ENCODE measurements at regions not wholly inside any gene's neighbourhood (a gene's known extent, or its start where the extent isn't known, plus 50 kb on each side); places are given as distances from the start of the nearest gene placed in this dataset.

DNA sequence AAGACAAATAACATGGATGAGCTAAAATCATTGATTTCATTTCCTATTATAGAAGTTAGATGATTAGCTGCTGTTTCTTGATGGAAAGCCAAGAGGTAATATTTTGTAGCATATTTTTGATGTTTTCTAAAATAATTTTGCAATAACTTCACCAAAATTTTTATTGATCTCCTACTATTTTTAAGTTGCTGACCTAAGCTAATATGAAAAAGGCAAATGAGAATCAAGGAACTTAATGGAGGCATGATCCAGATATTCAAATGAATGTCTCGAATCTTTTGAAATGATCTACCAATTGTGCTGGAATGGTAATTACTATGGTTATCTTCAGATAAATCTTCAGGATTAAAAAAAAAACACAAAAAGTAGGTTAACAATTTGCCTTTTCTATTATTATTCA is 1591.4 kb upstream of the PCDH7 start:
- H3K4me3 ChIP-seq (ENCODE audit: low read length): no peak overlapping the region
- H3K27me3 ChIP-seq (ENCODE audit: control insufficient read depth, insufficient read depth): no peaks in the 10 kb centered on the region
- 93% methylated on average over 1 of the region's 1 CpG for WGBS
- no peak for DNase-seq
- H3K27ac ChIP-seq (ENCODE audit: low read length): no peak overlapping the region
- H3K4me1 ChIP-seq (ENCODE audit: control insufficient read depth, insufficient read depth, low read length): no peaks in the 10 kb centered on the region
- intact Hi-C loops (cut with DNase I): no loop called here
- no peak for ATAC-seq
- no peaks in the 10 kb centered on the region for H3K9me3 ChIP-seq (ENCODE audit: control insufficient read depth, low read length)

GRCh38 chr4:29131304-29131703 is 1588.9 kb upstream of the PCDH7 start:
- no peaks in the 10 kb centered on the region for H3K27me3 ChIP-seq (ENCODE audit: control insufficient read depth, insufficient read depth)
- WGBS: 86% methylated on average over 2 of the region's 2 CpGs
- no peak overlapping the region for H3K4me3 ChIP-seq (ENCODE audit: low read length)
- intact Hi-C loops (cut with DNase I): no loop called here
- no peaks in the 10 kb centered on the region for H3K9me3 ChIP-seq (ENCODE audit: control insufficient read depth, low read length)
- no peak overlapping the region for H3K27ac ChIP-seq (ENCODE audit: low read length)
- H3K4me1 ChIP-seq (ENCODE audit: control insufficient read depth, insufficient read depth, low read length): no peaks in the 10 kb centered on the region
- ATAC-seq (no peak), DNase-seq (no peak)

DNA sequence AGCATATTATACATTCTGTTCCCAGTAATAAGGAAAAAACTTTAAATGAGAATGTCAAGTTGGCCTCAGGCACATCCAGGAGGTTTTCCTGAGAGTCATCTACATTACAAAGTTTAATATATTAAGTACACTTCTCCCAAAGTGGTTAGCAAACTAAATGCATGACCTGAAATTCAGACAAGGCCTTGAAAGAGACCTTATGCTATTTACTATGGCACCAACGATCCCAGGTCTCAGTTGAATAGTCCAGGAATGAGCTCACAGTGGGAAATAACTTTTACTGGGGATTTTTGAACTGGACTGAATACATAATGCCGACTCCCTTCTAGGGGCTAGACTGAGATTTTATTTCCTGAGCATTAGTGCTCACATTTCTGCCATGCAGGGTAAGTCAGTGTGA is 1577.5 kb upstream of the PCDH7 start:
- 70% methylated on average over 2 of the region's 2 CpGs for WGBS
- Histone ChIP-seq H3K4me3 (ENCODE audit: low read length) (no peak overlapping the region), H3K27me3 (ENCODE audit: control insufficient read depth, insufficient read depth) (no peaks in the 10 kb centered on the region), H3K4me1 (ENCODE audit: control insufficient read depth, insufficient read depth, low read length) (no peaks in the 10 kb centered on the region), H3K9me3 (ENCODE audit: control insufficient read depth, low read length) (no peaks in the 10 kb centered on the region), H3K27ac (ENCODE audit: low read length) (no peak overlapping the region)
- intact Hi-C loops (cut with DNase I): no loop called here
- no peak for ATAC-seq
- DNase-seq: no peak

GRCh38 chr4:29151584-29151983 is 1568.6 kb upstream of the PCDH7 start:
- intact Hi-C loops (cut with DNase I): no loop called here
- no peak for ATAC-seq
- WGBS: 42% methylated on average over 2 of the region's 2 CpGs

DNA sequence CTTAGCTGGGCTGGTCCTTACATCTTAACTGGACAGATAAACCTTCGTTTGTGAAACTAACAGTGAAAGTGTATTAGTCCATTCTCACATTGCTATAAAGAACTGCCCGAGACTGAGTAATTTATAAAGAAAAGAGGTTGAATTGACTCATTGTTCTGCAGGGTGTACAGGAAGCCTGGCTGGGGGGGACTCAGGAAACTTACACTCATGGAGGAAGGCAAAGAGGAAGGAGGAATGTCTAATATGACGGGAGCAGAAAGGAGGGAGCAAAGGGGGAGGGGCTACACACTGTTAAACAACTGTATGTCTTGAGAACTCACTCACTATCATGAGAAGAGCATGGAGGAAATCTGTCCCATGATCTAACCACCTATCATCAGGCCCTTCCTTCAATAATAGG is 1566.5 kb upstream of the PCDH7 start:
- Histone ChIP-seq H3K9me3 (ENCODE audit: control insufficient read depth, low read length) (no peaks in the 10 kb centered on the region), H3K27me3 (ENCODE audit: control insufficient read depth, insufficient read depth) (no peaks in the 10 kb centered on the region), H3K4me3 (ENCODE audit: low read length) (no peak overlapping the region), H3K4me1 (ENCODE audit: control insufficient read depth, insufficient read depth, low read length) (no peaks in the 10 kb centered on the region), H3K27ac (ENCODE audit: low read length) (no peak overlapping the region)
- no peak for ATAC-seq
- 40% methylated on average over 3 of the region's 3 CpGs for WGBS
- intact Hi-C loops (cut with DNase I): no loop called here
- no peak for DNase-seq

More at GRCh38 chr4:29151584-29151983, 1568.6 kb upstream of the PCDH7 start:
- Histone ChIP-seq H3K4me3 (ENCODE audit: low read length) (no peak overlapping the region), H3K9me3 (ENCODE audit: control insufficient read depth, low read length) (no peaks in the 10 kb centered on the region), H3K27me3 (ENCODE audit: control insufficient read depth, insufficient read depth) (no peaks in the 10 kb centered on the region), H3K4me1 (ENCODE audit: control insufficient read depth, insufficient read depth, low read length) (no peaks in the 10 kb centered on the region), H3K27ac (ENCODE audit: low read length) (no peak overlapping the region)
- DNase-seq: no peak

GRCh38 chr4:29175291-29175690 is 1544.9 kb upstream of the PCDH7 start:
- H3K9me3 ChIP-seq (ENCODE audit: control insufficient read depth, low read length): no peaks in the 10 kb centered on the region
- intact Hi-C loops (cut with DNase I): no loop called here
- no peaks in the 10 kb centered on the region for H3K4me1 ChIP-seq (ENCODE audit: control insufficient read depth, insufficient read depth, low read length)
- H3K27me3 ChIP-seq (ENCODE audit: control insufficient read depth, insufficient read depth): no peaks in the 10 kb centered on the region
- H3K27ac ChIP-seq (ENCODE audit: low read length): no peak overlapping the region
- DNase-seq: no peak
- ATAC-seq: no peak
- WGBS: 46% methylated on average over 1 of the region's 1 CpG
- H3K4me3 ChIP-seq (ENCODE audit: low read length): no peak overlapping the region

DNA sequence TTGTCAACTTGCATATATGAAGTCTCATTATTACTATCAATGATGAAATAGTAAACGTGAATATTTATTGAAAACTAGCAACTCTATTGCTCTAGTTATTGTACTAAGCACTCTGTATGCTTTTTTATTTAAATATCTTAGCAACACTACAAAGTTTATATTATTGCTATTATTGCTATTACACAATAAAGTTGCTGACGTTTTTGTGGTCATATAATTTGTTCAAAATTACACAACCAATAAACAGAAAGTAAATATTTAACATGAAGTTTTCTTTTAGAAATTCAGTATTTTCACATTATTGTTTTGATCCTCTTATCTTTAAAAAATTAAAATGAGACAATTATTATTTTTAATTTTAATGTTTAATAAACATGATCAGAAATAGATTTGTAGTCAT is 1521.1 kb upstream of the PCDH7 start:
- Histone ChIP-seq H3K27me3 (ENCODE audit: control insufficient read depth, insufficient read depth) (no peaks in the 10 kb centered on the region), H3K27ac (ENCODE audit: low read length) (no peak overlapping the region), H3K9me3 (ENCODE audit: control insufficient read depth, low read length) (no peaks in the 10 kb centered on the region), H3K4me1 (ENCODE audit: control insufficient read depth, insufficient read depth, low read length) (no peaks in the 10 kb centered on the region), H3K4me3 (ENCODE audit: low read length) (no peak overlapping the region)
- 82% methylated on average over 2 of the region's 2 CpGs for WGBS
- no peak for ATAC-seq
- DNase-seq: no peak
- intact Hi-C loops (cut with DNase I): no loop called here

GRCh38 chr4:29199485-29199884 is 1520.7 kb upstream of the PCDH7 start:
- WGBS: 65% methylated on average over 4 of the region's 4 CpGs
- no peak for DNase-seq
- Histone ChIP-seq H3K27me3 (ENCODE audit: control insufficient read depth, insufficient read depth) (no peaks in the 10 kb centered on the region), H3K4me1 (ENCODE audit: control insufficient read depth, insufficient read depth, low read length) (no peaks in the 10 kb centered on the region), H3K27ac (ENCODE audit: low read length) (no peak overlapping the region), H3K4me3 (ENCODE audit: low read length) (no peak overlapping the region), H3K9me3 (ENCODE audit: control insufficient read depth, low read length) (no peaks in the 10 kb centered on the region)
- no peak for ATAC-seq
- intact Hi-C loops (cut with DNase I): no loop called here

DNA sequence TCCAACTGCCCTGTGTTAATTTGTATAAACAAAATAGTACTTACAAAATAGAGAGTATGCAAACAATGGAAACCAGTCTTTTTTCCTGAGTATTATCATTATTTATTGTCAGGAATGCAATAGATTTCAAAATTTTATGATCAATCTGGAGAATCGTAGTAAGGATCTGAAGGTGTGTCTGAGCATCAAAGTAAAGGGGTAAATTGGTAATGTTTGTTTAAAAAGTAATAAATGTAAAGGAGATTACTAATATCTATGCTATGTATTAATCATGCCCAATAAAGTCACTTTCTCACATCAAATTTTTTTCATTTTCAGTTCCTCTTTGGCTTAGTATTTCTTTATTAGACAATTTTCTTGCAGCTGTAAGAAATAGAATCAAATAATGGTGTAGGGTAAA is 1507.1 kb upstream of the PCDH7 start:
- no peaks in the 10 kb centered on the region for H3K4me1 ChIP-seq (ENCODE audit: control insufficient read depth, insufficient read depth, low read length)
- WGBS: 90% methylated on average over 1 of the region's 1 CpG
- no peak overlapping the region for H3K4me3 ChIP-seq (ENCODE audit: low read length)
- H3K9me3 ChIP-seq (ENCODE audit: control insufficient read depth, low read length): no peaks in the 10 kb centered on the region
- no peak for ATAC-seq
- intact Hi-C loops (cut with DNase I): no loop called here
- no peak for DNase-seq
- no peak overlapping the region for H3K27ac ChIP-seq (ENCODE audit: low read length)
- no peaks in the 10 kb centered on the region for H3K27me3 ChIP-seq (ENCODE audit: control insufficient read depth, insufficient read depth)

DNA sequence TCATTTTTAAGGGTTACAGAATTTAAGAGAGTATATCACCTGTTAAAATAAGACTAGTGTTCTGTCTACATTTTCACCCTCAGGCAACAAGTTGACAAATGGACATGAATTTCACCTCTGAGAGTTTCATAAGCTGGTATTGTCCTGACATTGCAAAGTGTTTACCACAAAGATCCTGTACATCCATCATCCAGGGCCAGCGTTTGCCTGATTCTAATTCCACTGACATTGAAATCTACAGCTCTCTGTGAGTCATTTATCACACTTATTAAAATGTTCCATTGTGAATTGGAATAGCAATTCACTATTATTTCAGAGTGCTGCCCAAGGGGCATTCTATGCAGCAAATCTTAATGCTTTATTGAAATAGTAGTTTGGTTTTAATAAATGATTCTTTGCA is 1499.4 kb upstream of the PCDH7 start:
- Histone ChIP-seq H3K4me3 (ENCODE audit: low read length) (no peak overlapping the region), H3K27me3 (ENCODE audit: control insufficient read depth, insufficient read depth) (no peaks in the 10 kb centered on the region), H3K4me1 (ENCODE audit: control insufficient read depth, insufficient read depth, low read length) (no peaks in the 10 kb centered on the region), H3K9me3 (ENCODE audit: control insufficient read depth, low read length) (no peaks in the 10 kb centered on the region), H3K27ac (ENCODE audit: low read length) (no peak overlapping the region)
- WGBS: 43% methylated on average over 1 of the region's 1 CpG
- DNase-seq: no peak
- intact Hi-C loops (cut with DNase I): no loop called here
- ATAC-seq: no peak

DNA sequence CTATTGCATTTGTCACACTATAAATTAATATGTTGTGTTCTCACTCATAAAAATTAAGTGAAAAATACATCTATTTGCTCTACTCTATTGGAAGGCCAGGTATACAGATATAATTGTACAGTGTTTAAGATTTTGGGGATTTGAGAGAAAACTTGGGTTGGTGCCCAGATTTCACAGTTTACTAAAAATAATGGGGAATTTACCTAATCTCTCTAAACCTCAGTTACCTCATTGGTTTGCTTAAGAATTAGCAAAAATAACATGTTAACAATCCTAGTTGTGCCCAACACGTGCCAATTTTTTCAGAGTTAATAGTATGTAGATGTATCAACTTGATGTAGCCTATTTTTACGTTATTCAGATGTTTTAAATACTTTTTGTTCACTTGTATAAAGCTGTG is 1495.3 kb upstream of the PCDH7 start:
- WGBS: 69% methylated on average over 2 of the region's 2 CpGs
- Histone ChIP-seq H3K27ac (ENCODE audit: low read length) (no peak overlapping the region), H3K4me3 (ENCODE audit: low read length) (no peak overlapping the region), H3K27me3 (ENCODE audit: control insufficient read depth, insufficient read depth) (no peaks in the 10 kb centered on the region), H3K9me3 (ENCODE audit: control insufficient read depth, low read length) (no peaks in the 10 kb centered on the region), H3K4me1 (ENCODE audit: control insufficient read depth, insufficient read depth, low read length) (no peaks in the 10 kb centered on the region)
- DNase-seq (no peak), ATAC-seq (no peak)
- intact Hi-C loops (cut with DNase I): no loop called here

DNA sequence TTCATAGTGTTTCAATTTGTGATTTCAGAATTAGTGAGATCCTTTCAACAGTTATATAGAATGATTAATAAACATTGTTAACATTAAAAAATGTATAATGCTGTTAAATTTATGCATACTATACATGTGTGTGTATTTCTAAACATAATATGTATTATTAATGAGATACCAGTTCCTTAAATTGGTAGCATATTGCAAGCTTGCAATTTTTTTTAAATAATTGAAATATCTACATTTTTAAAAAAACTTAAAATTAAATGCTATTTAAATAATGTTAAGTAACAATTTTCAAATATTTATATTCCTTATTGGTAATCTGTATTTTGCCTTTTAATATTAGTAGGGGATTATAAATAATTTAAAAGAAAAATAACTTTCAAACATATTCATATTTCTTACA is 1479.5 kb upstream of the PCDH7 start:
- intact Hi-C loops (cut with DNase I): loop anchor here in 1 of 4 donors (5.0 kb wide), 1 partner anchor 217 kb away; no protein-coding TSS in a partner anchor
- H3K4me3 ChIP-seq (ENCODE audit: low read length): no peak overlapping the region

More for the DNA sequence above, 1479.5 kb upstream of the PCDH7 start:
- DNase-seq (no peak), ATAC-seq (no peak)
- no peak overlapping the region for H3K27ac ChIP-seq (ENCODE audit: low read length)
- no peaks in the 10 kb centered on the region for H3K4me1 ChIP-seq (ENCODE audit: control insufficient read depth, insufficient read depth, low read length)
- H3K9me3 ChIP-seq (ENCODE audit: control insufficient read depth, low read length): no peaks in the 10 kb centered on the region
- H3K27me3 ChIP-seq (ENCODE audit: control insufficient read depth, insufficient read depth): no peaks in the 10 kb centered on the region
